Fibroblast of skin of left biceps (primary cell): ENCODE measurements at regions not wholly inside any gene's neighbourhood (a gene's known extent, or its start where the extent isn't known, plus 50 kb on each side); places are given as distances from the start of the nearest gene placed in this dataset.

Experiments
- DNase-seq, 2 experiments: peaks; one replicate each; pipeline ENCODE4 v3.0.0-alpha.2; 2013; ENCODE audit warnings: low read depth in 2 of 2

GRCh38 chr13:85303630-85304029, 495.6 kb downstream of the SLITRK6 start:
- DNase-seq: no peak

GRCh38 chr13:85298387-85298924, 500.8 kb downstream of the SLITRK6 start:
- DNase-seq: no peak

GRCh38 chr13:85288698-85289097, 510.5 kb downstream of the SLITRK6 start:
- no peak for DNase-seq

- DNase-seq: no peak
These were observed 511.7 kb downstream of the SLITRK6 start for GRCh38 chr13:85287528-85287927.

- no peak for DNase-seq
These were observed 513.1 kb downstream of the SLITRK6 start for GRCh38 chr13:85286081-85286480.

- no peak for DNase-seq
These were observed 514.9 kb downstream of the SLITRK6 start for GRCh38 chr13:85284349-85284748.

- DNase-seq: no peak
These were observed 515.8 kb downstream of the SLITRK6 start for GRCh38 chr13:85283408-85283807.

GRCh38 chr13:85282876-85283275, 516.3 kb downstream of the SLITRK6 start:
- DNase-seq: peak in 1 of 2 experiments; percentile 18

GRCh38 chr13:85278851-85279250, 520.4 kb downstream of the SLITRK6 start:
- no peak for DNase-seq

GRCh38 chr13:85277748-85278147, 521.5 kb downstream of the SLITRK6 start:
- DNase-seq: no peak

GRCh38 chr13:85266771-85267170, 532.4 kb downstream of the SLITRK6 start:
- DNase-seq: no peak

GRCh38 chr13:85266331-85266730, 532.9 kb downstream of the SLITRK6 start:
- DNase-seq: no peak

GRCh38 chr13:85265296-85265695, 533.9 kb downstream of the SLITRK6 start:
- DNase-seq: no peak

- DNase-seq: no peak
These were observed 536.7 kb downstream of the SLITRK6 start for GRCh38 chr13:85262499-85262898.

GRCh38 chr13:85261757-85262346, 537.4 kb downstream of the SLITRK6 start:
- DNase-seq: no peak

- no peak for DNase-seq
These were observed 538.3 kb downstream of the SLITRK6 start for GRCh38 chr13:85260896-85261295.

- no peak for DNase-seq
These were observed 543.2 kb downstream of the SLITRK6 start for GRCh38 chr13:85255978-85256377.

- no peak for DNase-seq
These were observed 544.6 kb downstream of the SLITRK6 start for GRCh38 chr13:85254641-85255040.

GRCh38 chr13:85249151-85249550, 550.1 kb downstream of the SLITRK6 start:
- DNase-seq: no peak

GRCh38 chr13:85247780-85248179, 551.4 kb downstream of the SLITRK6 start:
- DNase-seq: no peak

- DNase-seq: no peak
These were observed 555.4 kb downstream of the SLITRK6 start for GRCh38 chr13:85243831-85244230.

GRCh38 chr13:85241060-85241459, 558.2 kb downstream of the SLITRK6 start:
- DNase-seq: no peak

- peak; percentile 43 to 52 for DNase-seq
These were observed 562.8 kb downstream of the SLITRK6 start for GRCh38 chr13:85236413-85236812.

GRCh38 chr13:85230691-85231093, 568.5 kb downstream of the SLITRK6 start:
- DNase-seq: no peak
